Heart left ventricle (tissue), 13 donors: ENCODE measurements at regions not wholly inside any gene's neighbourhood (a gene's known extent, or its start where the extent isn't known, plus 50 kb on each side); places are given as distances from the start of the nearest gene placed in this dataset.

Experiments used
- CTCF ChIP-seq, 12 donors: fragments of 200-600 bp; sonication (generic) in 4 of 12; IDR thresholded peaks; one replicate each; pipeline versions ENCODE4 v1.5.0 to v1.8.0; 2018 to 2022; ENCODE audit warnings: antibody characterized with exemption in 12 of 12, mild to moderate bottlenecking in 5 of 12
- POLR2A ChIP-seq, 2 donors: fragments of 450-650 bp; IDR thresholded peaks; one replicate each; pipeline ENCODE4 v1.6.1; 2017; ENCODE audit warnings: antibody characterized with exemption in 2 of 2, mild to moderate bottlenecking in 2 of 2, moderate library complexity in 2 of 2
- donor health status: ischemic (EF 13 %, LVEDD 7.1; RV severe dilation, severe dysfunction).
- donor health status: DM: no; HTN: yes; CAD: no.
- donor health status: DM: no; HTN: no; CAD: no.
- donor health status: ischemic (EF 25% LVEDD 6.9; RV normal size, moderate dysfunction).
- donor health status: ischemic (EF 25% LVEDD 5.7; RV mildly dilated, moderate dysfunction).
- donor health status: ischemic (EF 35%, LVEDD 5.7; RV mildly dilated, moderate dysfunction).
- donor health status: nonischemic (EF 11% LVEDD 7.7; RV severe dilation, severe dysfunction).
- donor health status: DM: yes; HTN: yes; CAD: no.
- donor health status: PGD.
- donor health status: ischemic (EF 29% LVEDD 5.4; RV normal size, mild dysfunction).
- donor health status: nonischemic (EF 23%, LVEDD 6.1; RV moderate dilation, normal function).

GRCh38 chr6:15088904-15089568 is 156.8 kb upstream of the JARID2 start:
- no peak for TF ChIP-seq CTCF (IDR thresholded peaks at IDR 0.05)
- TF ChIP-seq POLR2A (IDR thresholded peaks at IDR 0.05): no peak
